K562 (cell line): ENCODE measurements at regions not wholly inside any gene's neighbourhood (a gene's known extent, or its start where the extent isn't known, plus 50 kb on each side); places are given as distances from the start of the nearest gene placed in this dataset.

Experiments used
- ATAC-seq: fragments of 200-7000 bp; cut with Tn5 transposase; 3 replicates; pipeline ENCODE4 v1.9.1; 2020; ENCODE audit warnings: moderate library complexity
- BruUV-seq: library from RNA; stranded (reverse); fragments of 400-500 nt; replicated peaks from 2 replicates; lab custom pipeline; 2021; lab: Mats Ljungman, UMichigan
- CTCF ChIA-PET: fragments of 300-600 bp; formaldehyde crosslinking; extraction: SDS; loops from one replicate; lab custom pipeline; 2021; ENCODE audit warnings: low intra/inter-chr PET ratio; lab: Yijun Ruan, JAX
- POLR2A ChIA-PET: fragments of 300-600, 350-650 bp; sonication (Branson Sonifier 250); formaldehyde crosslinking; extraction: SDS; loops from one replicate; lab custom pipeline; 2021; ENCODE audit warnings: antibody characterized with exemption, inconsistent platforms; lab: Yijun Ruan, JAX
- DNase-seq, 4 experiments: peaks; one replicate each; pipeline versions ENCODE4 v3.0.0 to v3.0.0-alpha.2; 2011 to 2018; ENCODE audit warnings: low spot score in 3 of 4, mixed read lengths in 3 of 4; ENCODE audit errors: extremely low read depth in 1 of 4
- FAIRE-seq: peaks from 2 replicates; lab custom pipeline; 2011; peaks lifted over from hg19 to GRCh38; lab: Jason Lieb, UNC
- H2AFZ ChIP-seq: 2 replicates; pipeline ENCODE4 v1.6.0; 2011; ENCODE audit warnings: low read depth, low read length, control low read depth, inconsistent platforms
- H3K27ac ChIP-seq: fragments of 200-600 bp; 3 replicates; pipeline ENCODE4 v1.8.0; 2011; ENCODE audit warnings: low read depth, mild to moderate bottlenecking, control low read depth, inconsistent platforms, low read length, moderate library complexity, mixed read lengths; ENCODE audit errors: extremely low read depth
- H3K27me3 ChIP-seq, 2 experiments: fragments of 300-600 bp in 1 of 2; 2 replicates in 1 of 2; 3 replicates in 1 of 2; pipeline versions ENCODE4 v1.6.0 to v1.8.0; 2011; ENCODE audit warnings: inconsistent platforms in 2 of 2, low read length in 2 of 2, mild to moderate bottlenecking in 1 of 2, mixed read lengths in 1 of 2, moderate library complexity in 1 of 2; ENCODE audit not compliant: control insufficient read depth in 2 of 2, insufficient read depth in 2 of 2
- H3K36me3 ChIP-seq: fragments of 300-600 bp; 3 replicates; pipeline ENCODE4 v1.8.0; 2011; ENCODE audit warnings: mild to moderate bottlenecking, low read length, inconsistent platforms; ENCODE audit not compliant: control insufficient read depth, insufficient read depth
- H3K4me1 ChIP-seq, 2 experiments: fragments of 200-600 bp in 1 of 2; replicated peaks in 1 of 2; 2 replicates in 1 of 2; 3 replicates in 1 of 2; pipeline versions ENCODE4 v1.5.1 to v1.8.0; 2011; ENCODE audit warnings: inconsistent platforms in 2 of 2, low read length in 2 of 2, mild to moderate bottlenecking in 1 of 2, mixed read lengths in 1 of 2, moderate library complexity in 1 of 2; ENCODE audit not compliant: control insufficient read depth in 2 of 2, insufficient read depth in 2 of 2
- H3K4me2 ChIP-seq: 2 replicates; pipeline ENCODE4 v1.6.1; 2011; ENCODE audit warnings: low read length, control low read depth, inconsistent platforms, mixed read lengths; ENCODE audit not compliant: insufficient read depth
- H3K4me3 ChIP-seq: fragments of 200-600 bp; sonication (generic), shearing (Covaris generic); 2 replicates; pipeline ENCODE4 v1.5.1; 2016; ENCODE audit warnings: control low read depth, inconsistent platforms
- H3K79me2 ChIP-seq: fragments of 200-600 bp; 3 replicates; pipeline ENCODE4 v1.8.0; 2011; ENCODE audit warnings: low read length, inconsistent platforms; ENCODE audit not compliant: control insufficient read depth, insufficient read depth
- H3K9ac ChIP-seq, 2 experiments: 2 replicates each; pipeline versions ENCODE4 v1.6.0 to v1.6.1; 2011; ENCODE audit warnings: low read depth in 2 of 2, low read length in 2 of 2, control low read depth in 1 of 2, inconsistent platforms in 1 of 2, mild to moderate bottlenecking in 1 of 2, mixed read lengths in 1 of 2; ENCODE audit not compliant: insufficient read depth in 1 of 2
- H3K9me1 ChIP-seq: one replicate; pipeline ENCODE4 v1.6.0; 2011; ENCODE audit warnings: inconsistent platforms, mild to moderate bottlenecking, low read length, moderate library complexity; ENCODE audit not compliant: control insufficient read depth, insufficient read depth
- H3K9me3 ChIP-seq: replicated peaks from 2 replicates; pipeline ENCODE4 v1.5.1; 2011; ENCODE audit warnings: low read depth, low read length, inconsistent platforms; ENCODE audit not compliant: control insufficient read depth, insufficient read depth
- H4K20me1 ChIP-seq: replicated peaks from 2 replicates; pipeline ENCODE4 v1.6.1; 2011; ENCODE audit warnings: low read length, inconsistent platforms, mixed read lengths; ENCODE audit not compliant: control insufficient read depth, insufficient read depth
- AFF4 ChIP-seq: sonication (generic); formaldehyde crosslinking; IDR thresholded peaks from 2 replicates; pipeline ENCODE4 v1.8.0; 2023; ENCODE audit warnings: mild to moderate bottlenecking, missing genetic modification reagents
- ESRRB ChIP-seq: fragments of 250-450 bp; sonication (Bioruptor Pico); IDR thresholded peaks from 2 replicates; pipeline ENCODE4 v1.5.0; 2020; ENCODE audit warnings: mild to moderate bottlenecking, moderate library complexity, borderline replicate concordance
- FOSL1 ChIP-seq: fragments of 200-800 bp; sonication (Bioruptor generic); conservative IDR thresholded peaks from 2 replicates; pipeline ENCODE4 v1.6.1; 2016; ENCODE audit warnings: missing genetic modification characterization, missing compliant biosample characterization
- PBX2 ChIP-seq, 2 experiments: IDR thresholded peaks in 1 of 2; conservative IDR thresholded peaks in 1 of 2; 2 replicates each; pipeline ENCODE4 v1.6.1; 2016; ENCODE audit warnings: low read depth in 2 of 2, mild to moderate bottlenecking in 1 of 2, missing compliant biosample characterization in 1 of 2, missing genetic modification characterization in 1 of 2, moderate library complexity in 1 of 2
- POLR2G ChIP-seq: fragments of 200-400 bp; formaldehyde crosslinking; IDR thresholded peaks from 2 replicates; pipeline ENCODE4 v1.6.1; 2017; ENCODE audit warnings: low read depth, mild to moderate bottlenecking, antibody characterized with exemption, low read length, moderate library complexity
- RBM17 ChIP-seq: fragments of 200-400 bp; formaldehyde crosslinking; IDR thresholded peaks from 2 replicates; pipeline ENCODE4 v1.6.1; 2017; ENCODE audit warnings: low read depth, mild to moderate bottlenecking, low read length, borderline replicate concordance
- SAFB2 ChIP-seq: fragments of 200-400 bp; formaldehyde crosslinking; IDR thresholded peaks from 2 replicates; pipeline ENCODE4 v1.6.1; 2018; ENCODE audit warnings: borderline replicate concordance, low read length, low read depth, moderate library complexity; ENCODE audit not compliant: severe bottlenecking
- SIN3A ChIP-seq, 2 experiments: fragments of 150-350 bp in 1 of 2; IDR thresholded peaks; 2 replicates each; pipeline ENCODE4 v1.6.1; 2011 to 2016; ENCODE audit warnings: borderline replicate concordance in 2 of 2, low read depth in 2 of 2, low read length in 2 of 2, mild to moderate bottlenecking in 2 of 2, moderate library complexity in 2 of 2; ENCODE audit not compliant: control insufficient read depth in 1 of 2
- STAT5B ChIP-seq: fragments of 250-450 bp; sonication (Bioruptor Pico); IDR thresholded peaks from 2 replicates; pipeline ENCODE4 v1.8.0; 2021; ENCODE audit warnings: mild to moderate bottlenecking, inconsistent platforms
- ZC3H11A ChIP-seq: IDR thresholded peaks from 2 replicates; pipeline ENCODE4 v1.6.1; 2012; ENCODE audit warnings: low read depth, low read length, improper control_type of control experiment
- ZNF146 ChIP-seq: IDR thresholded peaks from one replicate; pipeline ENCODE4 v1.6.1; 2018; ENCODE audit warnings: missing compliant biosample characterization; ENCODE audit not compliant: unreplicated experiment
- ZNF3 ChIP-seq: fragments of 250-450 bp; sonication (Bioruptor Pico); IDR thresholded peaks from 2 replicates; pipeline ENCODE4 v1.5.0; 2021; ENCODE audit warnings: mild to moderate bottlenecking, moderate library complexity
- WGBS: fragments of 100-300 bp; shearing (Covaris generic); methylation state at CpG from one replicate; pipeline ENCODE4 v1.1.6; 2016; ENCODE audit warnings: low coverage, mixed read lengths; ENCODE audit not compliant: insufficient coverage; ENCODE audit errors: missing lambda C conversion rate; 5-methylcytosine and 5-hydroxymethylcytosine counted together
- in situ Hi-C: fragments of 300-500 bp; cut with MboI; formaldehyde crosslinking; loops from 4 replicates; pipeline ENCODE4 v1.15.0; 2018; ENCODE audit warnings: inconsistent platforms, mixed read lengths
- intact Hi-C: fragments of 100-400 bp; cut with micrococcal nuclease; formaldehyde crosslinking; loops from 2 replicates; pipeline ENCODE4 v1.14.2; 2022
- TF ChIP-seq, protein P1 (sequence below), 2 experiments: fragments of 200-800 bp in 1 of 2; sonication (Bioruptor generic) in 1 of 2; sonication (generic) in 1 of 2; formaldehyde crosslinking in 1 of 2; IDR thresholded peaks in 1 of 2; conservative IDR thresholded peaks in 1 of 2; 2 replicates each; pipeline versions ENCODE4 v1.5.0 to v1.6.1; 2016 to 2020; ENCODE audit warnings: missing compliant biosample characterization in 1 of 2, missing genetic modification characterization in 1 of 2, missing genetic modification reagents in 1 of 2

DNA sequence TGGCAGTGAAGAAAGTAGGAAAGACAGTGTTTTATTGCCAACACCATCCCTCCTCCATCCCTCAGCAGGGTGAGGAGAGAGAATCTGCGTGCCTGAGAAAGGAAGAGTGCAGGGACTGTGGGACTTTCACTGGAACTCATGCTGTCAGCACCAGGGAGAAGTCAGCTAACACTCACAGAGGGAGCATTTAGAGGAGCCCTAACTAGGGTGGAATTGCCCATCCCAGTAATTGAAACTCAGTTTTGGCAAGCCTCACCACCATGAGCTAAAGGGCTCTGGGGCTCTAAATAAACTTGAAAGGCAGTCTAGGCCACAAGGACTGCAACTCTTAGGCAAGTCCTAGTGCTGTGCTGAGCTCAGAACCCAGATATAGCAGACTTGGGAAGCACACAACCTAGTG lies 622.3 kb downstream of the SEMA5A start:
- FAIRE-seq (no peak), ATAC-seq (no peak), DNase-seq (no peak)
- no peaks in the 10 kb centered on the region for H3K27me3 ChIP-seq
- no peak overlapping the region for H3K4me3 ChIP-seq
- ChIA-PET POLR2A (no interaction called here), CTCF (no interaction called here)
- WGBS, result 0% methylated on average over 1 of the region's 1 CpG
- in situ Hi-C loops, result no loop called here
- H3K4me1 ChIP-seq, result no peaks in the 10 kb centered on the region
- H3K4me2 ChIP-seq, result no peak overlapping the region
- H2AFZ ChIP-seq, result no peak overlapping the region
- H3K27ac ChIP-seq, result no peak overlapping the region
- no peaks in the 10 kb centered on the region for H3K9me1 ChIP-seq
- intact Hi-C loops, result no loop called here
- BruUV-seq, result no TSS peak
- H3K9me3 ChIP-seq, result peaks cover 3% of the 10 kb centered on the region; the same call in 1 of the 2 replicates
- no peaks in the 10 kb centered on the region for H3K79me2 ChIP-seq
- no peaks in the 10 kb centered on the region for H3K36me3 ChIP-seq
- H4K20me1 ChIP-seq, result no peaks in the 10 kb centered on the region
- H3K9ac ChIP-seq, result no peak overlapping the region
- no peak for TF ChIP-seq ZNF3 (CRISPR knock-in tag)
- no peak for TF ChIP-seq ZC3H11A
- no peak for TF ChIP-seq RBM17
- no peak for TF ChIP-seq POLR2G
- TF ChIP-seq SAFB2, result no peak
- no peak for TF ChIP-seq SIN3A (IDR thresholded peaks at IDR 0.05; ENCODE audit: borderline replicate concordance in 2 of 2, control insufficient read depth in 1 of 2, low read depth in 2 of 2, low read length in 2 of 2)
- no peak for TF ChIP-seq AFF4 (CRISPR knock-in tag)
- TF ChIP-seq ZNF146 (CRISPR knock-in tag), result no peak
- no peak for TF ChIP-seq FOSL1 (tag)
- TF ChIP-seq STAT5B (CRISPR knock-in tag), result no peak
- no peak for TF ChIP-seq ESRRB (CRISPR knock-in tag)
- no peak for TF ChIP-seq PBX2 (CRISPR knock-in tag; IDR thresholded peaks at IDR 0.05; ENCODE audit: low read depth)
- TF ChIP-seq PBX2 (tag; conservative IDR thresholded peaks at IDR 0.05; ENCODE audit: low read depth), result no peak
- TF ChIP-seq, protein P1, sequence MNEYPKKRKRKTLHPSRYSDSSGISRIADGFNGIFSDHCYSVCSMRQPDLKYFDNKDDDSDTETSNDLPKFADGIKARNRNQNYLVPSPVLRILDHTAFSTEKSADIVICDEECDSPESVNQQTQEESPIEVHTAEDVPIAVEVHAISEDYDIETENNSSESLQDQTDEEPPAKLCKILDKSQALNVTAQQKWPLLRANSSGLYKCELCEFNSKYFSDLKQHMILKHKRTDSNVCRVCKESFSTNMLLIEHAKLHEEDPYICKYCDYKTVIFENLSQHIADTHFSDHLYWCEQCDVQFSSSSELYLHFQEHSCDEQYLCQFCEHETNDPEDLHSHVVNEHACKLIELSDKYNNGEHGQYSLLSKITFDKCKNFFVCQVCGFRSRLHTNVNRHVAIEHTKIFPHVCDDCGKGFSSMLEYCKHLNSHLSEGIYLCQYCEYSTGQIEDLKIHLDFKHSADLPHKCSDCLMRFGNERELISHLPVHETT (CRISPR knock-in tag; conservative IDR thresholded peaks at IDR 0.05 in 1 of 2, IDR thresholded peaks at IDR 0.05 in 1 of 2), result no peak
